ENCODE measurements at regions not wholly inside any gene's neighbourhood (a gene's known extent, or its start where the extent isn't known, plus 50 kb on each side); places are given as distances from the start of the nearest gene placed in this dataset.

GRCh38 chr18:78627551-78628346, 351.9 kb upstream of the SALL3 start:
- TF ChIP-seq CTCF (IDR thresholded peaks at IDR 0.05; ENCODE audit: low read depth, low read length), result no peak
- no peak for DNase-seq (ENCODE audit: extremely low read depth, low read depth)

GRCh38 chr18:78629426-78629825, 350.2 kb upstream of the SALL3 start:
- no peak for TF ChIP-seq CTCF (IDR thresholded peaks at IDR 0.05; ENCODE audit: low read depth, low read length)
- no peak for DNase-seq (ENCODE audit: extremely low read depth, low read depth)

- TF ChIP-seq CTCF (IDR thresholded peaks at IDR 0.05; ENCODE audit: low read depth, low read length), result no peak
- DNase-seq (ENCODE audit: extremely low read depth, low read depth), result no peak
These were observed 349.3 kb upstream of the SALL3 start for GRCh38 chr18:78630356-78630755.

GRCh38 chr18:78630981-78631510, 348.6 kb upstream of the SALL3 start:
- no peak for TF ChIP-seq CTCF (IDR thresholded peaks at IDR 0.05; ENCODE audit: low read depth, low read length)
- DNase-seq (ENCODE audit: extremely low read depth, low read depth), result no peak

GRCh38 chr18:78632111-78632541, 347.5 kb upstream of the SALL3 start:
- DNase-seq (ENCODE audit: extremely low read depth, low read depth), result no peak
- no peak for TF ChIP-seq CTCF (IDR thresholded peaks at IDR 0.05; ENCODE audit: low read depth, low read length)

- DNase-seq (ENCODE audit: extremely low read depth, low read depth), result no peak
- TF ChIP-seq CTCF (IDR thresholded peaks at IDR 0.05; ENCODE audit: low read depth, low read length), result no peak
These were observed 345.4 kb upstream of the SALL3 start for GRCh38 chr18:78634061-78634696.

Measured in AG09319 (cell line).